ENCODE measurements at regions not wholly inside any gene's neighbourhood (a gene's known extent, or its start where the extent isn't known, plus 50 kb on each side); places are given as distances from the start of the nearest gene placed in this dataset.

GRCh38 chr2:88815282-88815681, 123.8 kb downstream of the RPIA start (continued):
- TF ChIP-seq ZNF462 (CRISPR knock-in tag; IDR thresholded peaks at IDR 0.05) (no peak), ZNF114 (CRISPR knock-in tag; IDR thresholded peaks at IDR 0.05) (no peak), JUNB (IDR thresholded peaks at IDR 0.05; ENCODE audit: unreplicated experiment) (no peak)

- Histone ChIP-seq H3K9me2 (ENCODE audit: insufficient read depth) (no peaks in the 10 kb centered on the region), H3K79me2 (replicated peaks; ENCODE audit: insufficient read depth) (no peaks in the 10 kb centered on the region), H3F3A (replicated peaks; ENCODE audit: low read depth) (no peaks in the 10 kb centered on the region), H2AFZ (no peak overlapping the region), H3K27me3 (ENCODE audit: insufficient read depth) (no peaks in the 10 kb centered on the region), H3K4me3 (no peak overlapping the region), H3K4me1 (ENCODE audit: insufficient read depth) (no peaks in the 10 kb centered on the region), H3K4me2 (no peak overlapping the region), H4K20me1 (replicated peaks; ENCODE audit: insufficient read depth) (no peaks in the 10 kb centered on the region), H3K36me3 (ENCODE audit: insufficient read depth) (0 out of 2 replicates have a peak, but pooled peaks cover 3% of the 10 kb centered on the region), H3K27ac (ENCODE audit: low read depth) (no peak overlapping the region)
- ATAC-seq, result no peak
- peaks cover 59% of the 10 kb centered on the region for H3K9me3 Mint-ChIP-seq
- no peak for DNase-seq (ENCODE audit: low spot score)
- H3K27me3 Mint-ChIP-seq (ENCODE audit: insufficient read depth, low read depth, poor library complexity), result peaks cover 8% of the 10 kb centered on the region
- no peaks in the 10 kb centered on the region for H3K4me1 Mint-ChIP-seq
- H3K36me3 Mint-ChIP-seq (ENCODE audit: low read depth), result peaks cover 17% of the 10 kb centered on the region; the same call in 2 of the 3 replicates
- no peak overlapping the region for H3K4me3 Mint-ChIP-seq
- H3K27ac Mint-ChIP-seq, result no peak overlapping the region
- TF ChIP-seq CREB1 (CRISPR knock-in tag; IDR thresholded peaks at IDR 0.05; ENCODE audit: low read depth) (no peak), POLR2AphosphoS5 (IDR thresholded peaks at IDR 0.05; ENCODE audit: low read depth) (no peak), ZNF462 (CRISPR knock-in tag; IDR thresholded peaks at IDR 0.05) (no peak), EZH2 (IDR thresholded peaks at IDR 0.05; ENCODE audit: low read depth, unreplicated experiment) (no peak), STAT1 (IDR thresholded peaks at IDR 0.05; ENCODE audit: unreplicated experiment) (no peak), JUNB (IDR thresholded peaks at IDR 0.05; ENCODE audit: unreplicated experiment) (no peak), EZH2phosphoT487 (IDR thresholded peaks at IDR 0.05; ENCODE audit: unreplicated experiment) (no peak), ZNF331 (CRISPR knock-in tag; IDR thresholded peaks at IDR 0.05; ENCODE audit: low read depth) (no peak)
Observed at GRCh38 chr2:88815697-88816096, 124.2 kb downstream of the RPIA start.
